ENCODE measurements at regions not wholly inside any gene's neighbourhood (a gene's known extent, or its start where the extent isn't known, plus 50 kb on each side); places are given as distances from the start of the nearest gene placed in this dataset.
"Not testable (repeated sequence)": the region's sequence is repeated elsewhere in the genome, so short reads cannot be mapped to it uniquely, and the experiment has no call there.

DNA sequence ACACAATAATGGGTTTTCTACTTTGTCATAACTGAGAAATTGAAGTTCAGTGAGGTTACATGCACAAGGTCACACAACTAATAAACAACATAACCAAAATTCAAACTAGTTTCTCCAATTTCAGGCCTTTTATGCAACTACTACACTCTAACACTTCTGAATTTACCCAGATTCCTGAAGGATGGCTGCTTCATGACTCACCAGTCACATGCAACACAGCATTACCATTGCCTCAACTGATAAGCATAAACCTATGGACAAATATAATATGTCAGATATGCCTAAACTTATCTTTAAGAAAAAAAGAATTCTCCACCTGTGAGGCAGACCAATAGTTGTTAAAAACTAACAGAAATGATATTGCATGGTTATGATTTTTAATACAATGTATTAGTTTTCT, 586.5 kb upstream of the SLC8A1 start:
- Histone ChIP-seq H3K27me3 (replicated peaks; ENCODE audit: control insufficient read depth, insufficient read depth, low read length, poor library complexity, severe bottlenecking) (no peaks in the 10 kb centered on the region), H3K27ac (ENCODE audit: insufficient read depth, low read length, poor library complexity, severe bottlenecking) (no peak overlapping the region), H3K4me3 (ENCODE audit: insufficient read depth, low read depth, low read length, poor library complexity, severe bottlenecking) (no peak overlapping the region), H3K36me3 (ENCODE audit: control insufficient read depth, insufficient read depth, low read length) (no peaks in the 10 kb centered on the region), H3K9me3 (ENCODE audit: control insufficient read depth, low read length) (no peaks in the 10 kb centered on the region), H3K4me1 (ENCODE audit: control insufficient read depth, insufficient read depth, low read length, poor library complexity, severe bottlenecking) (no peaks in the 10 kb centered on the region)
- DNase-seq: no peak

DNA sequence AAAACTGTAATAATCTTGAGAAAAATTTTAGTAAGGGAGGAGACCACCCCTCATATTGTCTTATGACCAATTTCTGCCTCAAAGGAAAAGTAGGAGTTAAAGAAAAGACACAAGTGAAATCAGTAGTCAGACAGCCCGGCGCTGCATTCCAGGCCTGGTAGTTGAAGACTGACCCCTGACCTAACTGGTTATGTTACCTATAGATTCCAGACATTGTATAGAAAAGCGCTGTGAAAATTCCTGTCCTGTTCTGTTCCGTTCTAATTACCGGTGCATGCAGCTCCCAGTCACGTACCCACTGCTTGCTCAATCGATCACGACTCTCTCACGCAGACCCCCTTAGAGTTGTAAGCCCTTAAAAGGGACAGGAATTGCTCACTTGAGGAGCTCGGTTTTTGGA, 587.9 kb upstream of the SLC8A1 start:
- H3K36me3 ChIP-seq (ENCODE audit: control insufficient read depth, insufficient read depth, low read length); H3K27ac ChIP-seq (ENCODE audit: insufficient read depth, low read length, poor library complexity, severe bottlenecking); H3K4me3 ChIP-seq (ENCODE audit: insufficient read depth, low read depth, low read length, poor library complexity, severe bottlenecking); H3K27me3 ChIP-seq (replicated peaks; ENCODE audit: control insufficient read depth, insufficient read depth, low read length, poor library complexity, severe bottlenecking); DNase-seq; H3K9me3 ChIP-seq (ENCODE audit: control insufficient read depth, low read length); H3K4me1 ChIP-seq (ENCODE audit: control insufficient read depth, insufficient read depth, low read length, poor library complexity, severe bottlenecking): not testable (repeated sequence)

DNA sequence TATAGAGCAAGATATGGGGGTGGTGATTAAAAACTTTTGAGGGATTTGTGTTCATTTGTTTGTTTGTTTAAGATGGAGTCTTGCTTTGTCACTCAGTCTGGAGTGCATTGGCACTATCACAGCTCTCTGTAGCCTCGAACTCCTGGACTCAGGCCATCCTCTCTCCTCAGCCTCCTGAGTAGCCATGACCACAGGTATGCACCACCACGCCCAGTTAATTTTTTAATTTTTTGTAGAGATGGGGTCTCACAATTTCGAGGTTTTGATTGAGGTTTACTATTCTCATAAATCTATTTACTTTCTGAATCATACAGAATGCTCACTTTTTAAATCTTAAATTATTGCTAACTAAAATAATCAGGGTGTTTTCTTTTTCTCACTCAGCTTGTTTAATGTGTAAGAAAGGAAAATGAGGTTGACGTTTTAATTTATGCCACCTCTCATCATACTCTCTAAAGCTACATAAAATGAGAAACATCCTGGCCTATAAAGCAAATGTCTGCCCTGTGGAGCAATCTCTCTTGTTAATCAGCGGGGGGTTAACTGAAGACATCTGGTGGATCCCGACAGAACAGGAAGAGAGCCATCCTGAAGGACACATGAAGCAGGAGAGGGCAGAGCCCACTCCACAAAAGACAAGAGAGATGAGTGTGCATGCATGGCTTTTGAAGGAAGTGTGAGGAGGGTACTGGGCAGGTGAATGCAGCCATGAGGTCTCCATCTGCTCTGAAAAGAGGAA, 589.1 kb upstream of the SLC8A1 start:
- Histone ChIP-seq H3K9me3 (ENCODE audit: control insufficient read depth, low read length) (no peaks in the 10 kb centered on the region), H3K4me3 (ENCODE audit: insufficient read depth, low read depth, low read length, poor library complexity, severe bottlenecking) (no peak overlapping the region), H3K27me3 (replicated peaks; ENCODE audit: control insufficient read depth, insufficient read depth, low read length, poor library complexity, severe bottlenecking) (no peaks in the 10 kb centered on the region), H3K36me3 (ENCODE audit: control insufficient read depth, insufficient read depth, low read length) (no peaks in the 10 kb centered on the region), H3K27ac (ENCODE audit: insufficient read depth, low read length, poor library complexity, severe bottlenecking) (no peak overlapping the region), H3K4me1 (ENCODE audit: control insufficient read depth, insufficient read depth, low read length, poor library complexity, severe bottlenecking) (no peaks in the 10 kb centered on the region)
- no peak for DNase-seq

DNA sequence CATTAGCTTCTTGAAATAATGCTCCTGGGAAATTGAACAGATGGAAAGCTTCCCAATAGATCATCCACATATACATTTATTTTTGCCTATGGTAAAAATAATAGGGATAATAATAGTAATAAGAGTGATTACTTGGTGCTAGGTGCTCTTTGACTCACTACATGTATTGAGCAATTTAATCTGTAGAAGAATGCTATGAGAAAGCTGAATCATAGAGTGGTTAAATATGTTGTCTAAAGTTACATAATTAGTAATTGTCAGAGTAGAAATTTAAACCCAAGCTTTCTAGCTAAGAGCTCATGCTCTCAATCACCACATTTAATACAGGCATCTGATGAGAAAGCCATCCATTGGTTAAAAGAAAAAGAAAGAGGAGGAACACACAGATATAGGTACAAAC, 590.5 kb upstream of the SLC8A1 start:
- no peak overlapping the region for H3K4me3 ChIP-seq (ENCODE audit: insufficient read depth, low read depth, low read length, poor library complexity, severe bottlenecking)
- H3K27ac ChIP-seq (ENCODE audit: insufficient read depth, low read length, poor library complexity, severe bottlenecking): no peak overlapping the region
- DNase-seq: no peak
- H3K4me1 ChIP-seq (ENCODE audit: control insufficient read depth, insufficient read depth, low read length, poor library complexity, severe bottlenecking): no peaks in the 10 kb centered on the region
- no peaks in the 10 kb centered on the region for H3K27me3 ChIP-seq (replicated peaks; ENCODE audit: control insufficient read depth, insufficient read depth, low read length, poor library complexity, severe bottlenecking)
- H3K36me3 ChIP-seq (ENCODE audit: control insufficient read depth, insufficient read depth, low read length): no peaks in the 10 kb centered on the region
- no peaks in the 10 kb centered on the region for H3K9me3 ChIP-seq (ENCODE audit: control insufficient read depth, low read length)

DNA sequence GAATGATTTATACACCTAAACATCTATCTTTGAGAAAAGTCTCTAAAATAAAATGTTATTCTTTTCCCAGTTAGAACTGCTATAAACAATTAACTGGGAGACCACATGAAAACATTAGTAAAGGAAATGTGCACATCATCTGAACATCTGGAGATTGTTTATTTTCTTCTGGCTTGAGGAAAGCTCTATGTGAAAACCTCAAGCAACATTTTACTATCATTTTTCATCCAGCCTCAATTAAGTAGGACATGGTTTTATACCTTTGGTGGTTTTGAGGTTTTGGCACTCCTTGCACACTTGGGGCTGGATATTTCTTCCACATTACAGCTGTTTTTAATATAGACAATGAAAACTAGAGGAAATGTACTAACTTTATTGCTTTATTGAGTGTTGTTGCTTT, 609.5 kb upstream of the SLC8A1 start:
- Histone ChIP-seq H3K27ac (ENCODE audit: insufficient read depth, low read length, poor library complexity, severe bottlenecking) (no peak overlapping the region), H3K36me3 (ENCODE audit: control insufficient read depth, insufficient read depth, low read length) (no peaks in the 10 kb centered on the region), H3K27me3 (replicated peaks; ENCODE audit: control insufficient read depth, insufficient read depth, low read length, poor library complexity, severe bottlenecking) (no peaks in the 10 kb centered on the region), H3K4me3 (ENCODE audit: insufficient read depth, low read depth, low read length, poor library complexity, severe bottlenecking) (no peak overlapping the region), H3K9me3 (ENCODE audit: control insufficient read depth, low read length) (no peaks in the 10 kb centered on the region), H3K4me1 (ENCODE audit: control insufficient read depth, insufficient read depth, low read length, poor library complexity, severe bottlenecking) (no peaks in the 10 kb centered on the region)
- DNase-seq: no peak

DNA sequence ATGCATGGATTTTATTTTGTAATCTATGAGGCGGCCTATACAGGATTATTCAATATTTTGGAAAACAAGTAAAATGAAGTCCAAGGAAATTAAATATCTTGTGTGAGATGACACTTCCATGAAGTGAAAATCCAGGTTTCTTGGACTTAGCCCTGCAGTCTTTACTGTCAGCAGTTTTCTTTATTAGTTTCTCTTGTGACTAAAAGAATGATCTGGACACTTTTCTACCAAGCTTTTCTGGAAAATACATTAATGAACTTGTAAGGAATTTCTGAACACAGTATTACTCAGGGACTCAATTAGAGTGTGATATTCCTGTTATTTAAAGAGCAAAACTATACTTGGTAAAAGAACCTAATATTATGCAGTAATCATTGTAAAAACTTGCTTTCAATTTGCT, 610.4 kb upstream of the SLC8A1 start:
- H3K27me3 ChIP-seq (replicated peaks; ENCODE audit: control insufficient read depth, insufficient read depth, low read length, poor library complexity, severe bottlenecking): no peaks in the 10 kb centered on the region
- no peak overlapping the region for H3K27ac ChIP-seq (ENCODE audit: insufficient read depth, low read length, poor library complexity, severe bottlenecking)
- H3K9me3 ChIP-seq (ENCODE audit: control insufficient read depth, low read length): no peaks in the 10 kb centered on the region
- no peaks in the 10 kb centered on the region for H3K36me3 ChIP-seq (ENCODE audit: control insufficient read depth, insufficient read depth, low read length)
- H3K4me1 ChIP-seq (ENCODE audit: control insufficient read depth, insufficient read depth, low read length, poor library complexity, severe bottlenecking): no peaks in the 10 kb centered on the region
- H3K4me3 ChIP-seq (ENCODE audit: insufficient read depth, low read depth, low read length, poor library complexity, severe bottlenecking): no peak overlapping the region
- no peak for DNase-seq

DNA sequence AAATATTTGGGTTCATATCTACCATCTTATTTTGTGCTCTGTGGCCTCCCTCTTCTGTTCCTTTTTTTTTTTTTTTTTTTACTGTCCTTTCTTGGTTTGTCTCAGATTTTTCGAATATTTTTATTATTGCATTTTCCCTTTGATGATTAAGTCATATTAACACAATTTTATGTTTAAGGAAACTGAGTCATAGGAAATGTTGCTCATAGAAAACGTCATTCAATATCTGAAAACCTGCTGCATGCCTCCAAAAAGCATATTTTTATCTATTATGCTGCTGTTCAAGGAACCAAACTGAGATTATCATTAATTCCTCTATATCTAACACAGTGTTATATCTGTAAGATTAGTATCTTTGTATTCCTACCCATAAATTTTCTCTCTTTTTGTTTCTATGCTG, 614.3 kb upstream of the SLC8A1 start:
- Histone ChIP-seq H3K4me3 (ENCODE audit: insufficient read depth, low read depth, low read length, poor library complexity, severe bottlenecking) (no peak overlapping the region), H3K27me3 (replicated peaks; ENCODE audit: control insufficient read depth, insufficient read depth, low read length, poor library complexity, severe bottlenecking) (no peaks in the 10 kb centered on the region), H3K9me3 (ENCODE audit: control insufficient read depth, low read length) (no peaks in the 10 kb centered on the region), H3K27ac (ENCODE audit: insufficient read depth, low read length, poor library complexity, severe bottlenecking) (no peak overlapping the region), H3K36me3 (ENCODE audit: control insufficient read depth, insufficient read depth, low read length) (no peaks in the 10 kb centered on the region), H3K4me1 (ENCODE audit: control insufficient read depth, insufficient read depth, low read length, poor library complexity, severe bottlenecking) (no peaks in the 10 kb centered on the region)
- DNase-seq: no peak

DNA sequence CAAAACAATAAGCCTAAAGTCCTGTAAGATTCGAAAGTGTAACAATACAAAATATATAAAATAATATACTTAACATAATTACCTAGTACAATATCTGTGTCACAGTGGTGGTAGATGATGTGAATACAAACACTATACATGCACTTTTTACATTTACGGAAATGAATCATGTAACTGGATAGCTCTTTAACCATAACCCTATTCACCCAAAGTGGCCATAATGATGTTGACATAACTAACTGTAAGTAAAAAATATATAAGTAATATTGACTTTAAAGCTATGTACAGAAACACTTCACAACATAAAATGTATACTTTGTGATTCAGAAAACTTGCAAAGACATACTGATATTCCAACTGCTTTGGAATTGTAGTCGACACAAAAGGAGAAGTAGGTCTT, 616.9 kb upstream of the SLC8A1 start:
- H3K9me3 ChIP-seq (ENCODE audit: control insufficient read depth, low read length): no peaks in the 10 kb centered on the region
- H3K27ac ChIP-seq (ENCODE audit: insufficient read depth, low read length, poor library complexity, severe bottlenecking): no peak overlapping the region
- no peak overlapping the region for H3K4me3 ChIP-seq (ENCODE audit: insufficient read depth, low read depth, low read length, poor library complexity, severe bottlenecking)
- no peaks in the 10 kb centered on the region for H3K36me3 ChIP-seq (ENCODE audit: control insufficient read depth, insufficient read depth, low read length)
- no peak for DNase-seq
- no peaks in the 10 kb centered on the region for H3K4me1 ChIP-seq (ENCODE audit: control insufficient read depth, insufficient read depth, low read length, poor library complexity, severe bottlenecking)
- no peaks in the 10 kb centered on the region for H3K27me3 ChIP-seq (replicated peaks; ENCODE audit: control insufficient read depth, insufficient read depth, low read length, poor library complexity, severe bottlenecking)

DNA sequence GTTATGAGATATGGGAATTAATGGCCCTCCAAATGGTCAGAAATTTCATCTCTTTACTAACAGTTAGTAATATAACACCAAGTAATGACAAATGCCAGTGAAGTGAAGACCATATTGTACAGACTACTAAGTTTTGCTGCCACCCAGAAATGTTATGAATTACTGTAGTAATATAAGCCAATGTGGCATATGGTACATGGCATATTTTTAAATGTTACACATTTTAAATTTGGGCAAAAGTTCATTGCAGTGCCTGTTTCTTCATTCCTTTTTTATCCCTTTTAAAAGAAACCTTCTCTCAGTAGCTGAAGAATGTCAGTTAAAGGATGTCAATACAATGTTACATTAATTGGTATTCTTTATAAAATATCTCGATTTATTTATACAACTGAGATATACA, 626.5 kb upstream of the SLC8A1 start:
- DNase-seq: no peak
- Histone ChIP-seq H3K9me3 (ENCODE audit: control insufficient read depth, low read length) (no peaks in the 10 kb centered on the region), H3K27ac (ENCODE audit: insufficient read depth, low read length, poor library complexity, severe bottlenecking) (no peak overlapping the region), H3K4me3 (ENCODE audit: insufficient read depth, low read depth, low read length, poor library complexity, severe bottlenecking) (no peak overlapping the region), H3K36me3 (ENCODE audit: control insufficient read depth, insufficient read depth, low read length) (no peaks in the 10 kb centered on the region), H3K4me1 (ENCODE audit: control insufficient read depth, insufficient read depth, low read length, poor library complexity, severe bottlenecking) (no peaks in the 10 kb centered on the region), H3K27me3 (replicated peaks; ENCODE audit: control insufficient read depth, insufficient read depth, low read length, poor library complexity, severe bottlenecking) (no peaks in the 10 kb centered on the region)

DNA sequence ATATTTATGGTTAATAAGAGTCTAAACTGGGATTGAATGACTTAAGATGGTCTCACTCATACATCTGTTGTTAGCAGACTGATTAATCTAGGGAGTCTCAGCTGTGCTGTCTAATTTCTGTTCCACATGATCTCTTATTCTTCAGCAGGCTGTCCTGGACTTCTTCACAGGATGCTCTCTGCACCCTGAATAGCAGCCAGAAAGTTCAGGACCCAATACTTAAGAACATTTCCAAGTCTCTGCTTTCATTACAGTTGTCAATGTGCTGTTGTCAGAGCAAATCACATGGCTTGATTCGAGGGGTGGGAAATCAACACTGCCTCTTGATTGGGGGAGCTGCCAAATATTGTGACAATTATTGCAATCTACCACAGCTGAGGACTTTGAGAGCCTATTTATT, 627.1 kb upstream of the SLC8A1 start:
- no peaks in the 10 kb centered on the region for H3K27me3 ChIP-seq (replicated peaks; ENCODE audit: control insufficient read depth, insufficient read depth, low read length, poor library complexity, severe bottlenecking)
- no peaks in the 10 kb centered on the region for H3K9me3 ChIP-seq (ENCODE audit: control insufficient read depth, low read length)
- H3K4me3 ChIP-seq (ENCODE audit: insufficient read depth, low read depth, low read length, poor library complexity, severe bottlenecking): no peak overlapping the region
- no peak overlapping the region for H3K27ac ChIP-seq (ENCODE audit: insufficient read depth, low read length, poor library complexity, severe bottlenecking)
- H3K36me3 ChIP-seq (ENCODE audit: control insufficient read depth, insufficient read depth, low read length): no peaks in the 10 kb centered on the region
- H3K4me1 ChIP-seq (ENCODE audit: control insufficient read depth, insufficient read depth, low read length, poor library complexity, severe bottlenecking): no peaks in the 10 kb centered on the region
- DNase-seq: no peak

Data from effector memory CD4-positive, alpha-beta T cell (primary cell).